Embryonic facial prominence (tissue), 1 donor: ENCODE measurements at regions not wholly inside any gene's neighbourhood (a gene's known extent, or its start where the extent isn't known, plus 50 kb on each side); places are given as distances from the start of the nearest gene placed in this dataset.
"Not testable (repeated sequence)": the region's sequence is repeated elsewhere in the genome, so short reads cannot be mapped to it uniquely, and the experiment has no call there.

Source experiments
- DNase-seq: peaks from one replicate; pipeline ENCODE4 v3.0.0-alpha.2; 2016; ENCODE audit errors: extremely low spot score

DNA sequence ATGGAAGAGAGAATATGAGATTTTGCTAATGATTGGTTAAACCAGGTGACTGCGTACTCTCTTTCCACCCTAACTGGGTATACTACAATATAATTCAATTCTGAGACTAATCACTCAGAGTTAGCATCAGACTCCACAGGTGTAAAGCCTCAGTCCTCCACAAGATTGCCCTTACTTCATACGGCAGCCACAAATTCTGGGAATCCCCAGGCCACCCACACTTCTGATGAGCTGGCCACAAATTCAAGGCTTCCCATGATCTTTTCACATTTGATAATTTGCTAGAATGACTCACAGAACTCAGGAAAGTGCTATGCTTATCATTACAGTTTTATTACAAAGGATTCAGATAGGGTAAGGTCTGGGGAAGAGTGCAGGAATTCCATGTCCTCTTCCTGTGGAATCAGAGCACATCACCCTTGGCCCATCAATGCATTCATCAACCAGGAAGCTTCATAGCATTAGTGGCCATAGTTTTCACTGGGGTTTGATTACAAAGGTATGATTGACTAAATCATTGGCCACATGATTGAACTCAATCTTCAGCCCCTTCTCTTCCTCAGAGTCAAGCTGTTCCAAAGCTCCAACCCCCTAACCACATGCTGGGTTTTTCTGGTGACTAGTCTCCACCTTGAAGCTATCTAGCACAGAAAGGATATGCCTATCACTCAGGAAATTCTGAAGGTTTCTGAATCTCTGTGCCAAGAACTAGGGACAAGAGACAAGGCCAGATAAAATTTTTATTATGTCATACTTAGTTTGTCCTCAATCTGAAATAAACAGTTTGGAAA, 131.7 kb downstream of the HHIPL2 start:
- no peak for DNase-seq

- no peak for DNase-seq
Measured at GRCh38 chr1:222415441-222415840, 132.5 kb downstream of the HHIPL2 start.

GRCh38 chr1:222413991-222414549, 133.8 kb downstream of the HHIPL2 start:
- DNase-seq: no peak

GRCh38 chr1:222413436-222413835, 134.5 kb downstream of the HHIPL2 start:
- no peak for DNase-seq

DNA sequence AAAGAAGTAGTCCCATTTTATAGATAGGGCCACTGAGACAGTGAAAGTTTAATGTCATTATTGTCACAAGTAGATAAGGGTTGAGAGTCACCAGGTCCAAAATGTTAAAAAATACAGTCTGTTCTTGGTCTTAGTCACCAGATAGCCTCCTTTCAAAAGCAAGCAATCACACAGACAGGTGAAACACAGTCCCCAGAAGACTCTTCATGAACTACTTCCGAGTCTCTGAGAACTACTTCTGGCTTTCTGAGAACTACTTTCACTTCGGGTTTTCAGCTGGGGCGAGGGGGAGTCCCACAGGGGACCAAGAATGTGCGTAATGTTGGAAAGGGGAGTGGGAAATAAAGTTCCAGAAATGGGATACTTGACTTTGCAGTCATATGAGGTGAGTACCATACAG, 143.2 kb downstream of the HHIPL2 start:
- no peak for DNase-seq

DNA sequence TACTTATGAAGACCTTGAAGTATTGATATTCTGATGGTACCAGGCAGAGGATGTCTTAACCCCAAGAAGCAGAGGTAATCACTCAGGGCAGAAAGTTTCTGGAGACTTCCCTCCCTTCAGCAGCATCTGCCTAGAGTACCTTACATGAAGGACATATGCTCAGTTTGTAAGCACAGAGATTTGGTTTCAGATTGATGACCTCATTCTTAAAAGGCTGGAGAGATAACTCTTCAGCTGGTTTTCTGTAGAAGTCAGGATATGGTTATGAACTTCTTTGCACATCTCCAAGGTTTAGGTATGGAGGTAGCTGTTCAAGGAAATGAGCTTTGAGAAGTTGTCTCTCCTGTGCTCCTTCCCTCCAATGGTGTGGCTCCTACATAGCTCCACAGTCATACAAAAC, 148.7 kb downstream of the HHIPL2 start:
- DNase-seq: no peak

- no peak for DNase-seq
Measured at GRCh38 chr1:222394224-222394623, 153.7 kb downstream of the HHIPL2 start.

DNA sequence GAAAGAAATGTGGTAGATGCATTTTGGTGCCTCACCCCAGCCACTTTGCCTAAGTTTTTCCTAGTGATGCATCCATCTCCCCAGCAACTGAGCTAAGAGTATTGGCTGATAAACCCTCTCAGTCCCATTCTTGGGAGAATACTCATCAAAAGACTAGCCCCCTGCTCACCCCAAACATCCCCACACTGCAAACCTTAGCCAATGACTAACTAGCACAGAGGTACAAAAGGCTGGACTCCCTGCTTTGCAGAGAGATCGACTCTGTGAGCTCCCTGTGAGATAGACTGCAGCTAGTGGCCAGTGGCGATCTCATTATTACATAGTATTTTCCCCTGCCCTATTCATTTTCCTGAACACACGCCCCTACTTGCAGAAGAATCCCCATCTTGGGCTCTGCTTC, 155.3 kb downstream of the HHIPL2 start:
- DNase-seq: no peak

- no peak for DNase-seq
Measured at GRCh38 chr1:222390181-222390580, 157.7 kb downstream of the HHIPL2 start.

DNA sequence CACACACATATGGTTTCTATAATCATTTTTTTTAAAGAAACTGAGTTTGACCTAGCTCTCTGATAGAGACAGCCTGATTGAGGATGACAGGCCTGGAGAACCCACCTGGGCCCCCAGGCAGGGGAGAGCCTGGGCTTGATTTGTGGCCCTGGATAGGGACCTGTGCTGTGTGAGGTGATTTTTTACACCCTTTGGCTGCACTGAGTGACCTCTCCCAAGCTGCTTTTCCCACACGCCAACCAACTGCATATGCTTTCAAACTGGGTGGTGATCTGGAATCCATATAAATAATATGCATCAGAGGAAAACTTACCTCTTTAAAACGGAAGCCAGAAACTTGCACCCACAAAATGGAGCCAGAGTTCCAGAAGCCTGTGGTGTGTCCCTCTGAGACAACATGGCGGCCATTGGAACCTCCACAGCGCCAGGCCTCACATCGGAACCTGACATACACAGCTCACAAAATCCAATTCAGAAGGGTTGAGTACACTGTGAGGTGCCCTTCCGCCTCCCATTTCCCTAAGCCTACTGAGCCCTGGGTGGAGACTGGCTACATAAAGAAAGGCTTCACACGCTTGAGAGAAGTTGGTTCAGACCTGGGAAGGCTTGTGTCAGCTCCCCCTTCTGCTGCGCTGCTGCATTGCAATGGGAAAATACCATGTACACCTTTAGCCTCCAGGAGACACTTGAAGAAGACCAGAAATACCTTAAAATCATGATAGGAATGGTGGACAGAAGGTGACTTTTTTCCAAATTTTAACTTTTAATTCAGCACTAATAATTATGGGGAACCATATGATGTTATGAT, 160.7 kb downstream of the HHIPL2 start:
- no peak for DNase-seq

GRCh38 chr1:222385955-222386354, 161.9 kb downstream of the HHIPL2 start:
- no peak for DNase-seq

GRCh38 chr1:222385262-222385661, 162.6 kb downstream of the HHIPL2 start:
- no peak for DNase-seq

- no peak for DNase-seq
Measured at GRCh38 chr1:222384531-222384930, 163.4 kb downstream of the HHIPL2 start.

DNA sequence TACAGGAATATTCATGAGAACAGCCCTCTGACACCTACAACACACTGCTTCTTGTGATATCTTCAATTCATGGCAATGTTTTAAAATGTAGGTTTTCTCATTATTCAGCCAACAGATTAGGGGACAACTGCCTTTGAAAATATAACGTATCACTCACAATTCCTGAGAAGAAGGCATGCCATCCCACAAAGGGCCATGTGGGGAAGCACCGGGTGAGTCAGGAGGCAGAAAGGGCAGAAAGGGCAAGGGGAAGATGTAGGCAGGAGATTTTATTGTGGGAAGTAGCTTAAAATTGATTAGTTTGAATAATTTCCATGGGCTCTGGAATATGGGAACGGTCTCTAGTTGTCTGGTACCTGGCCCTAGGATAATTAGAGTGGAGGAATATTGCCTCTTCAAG, 165.7 kb downstream of the HHIPL2 start:
- DNase-seq: no peak

DNA sequence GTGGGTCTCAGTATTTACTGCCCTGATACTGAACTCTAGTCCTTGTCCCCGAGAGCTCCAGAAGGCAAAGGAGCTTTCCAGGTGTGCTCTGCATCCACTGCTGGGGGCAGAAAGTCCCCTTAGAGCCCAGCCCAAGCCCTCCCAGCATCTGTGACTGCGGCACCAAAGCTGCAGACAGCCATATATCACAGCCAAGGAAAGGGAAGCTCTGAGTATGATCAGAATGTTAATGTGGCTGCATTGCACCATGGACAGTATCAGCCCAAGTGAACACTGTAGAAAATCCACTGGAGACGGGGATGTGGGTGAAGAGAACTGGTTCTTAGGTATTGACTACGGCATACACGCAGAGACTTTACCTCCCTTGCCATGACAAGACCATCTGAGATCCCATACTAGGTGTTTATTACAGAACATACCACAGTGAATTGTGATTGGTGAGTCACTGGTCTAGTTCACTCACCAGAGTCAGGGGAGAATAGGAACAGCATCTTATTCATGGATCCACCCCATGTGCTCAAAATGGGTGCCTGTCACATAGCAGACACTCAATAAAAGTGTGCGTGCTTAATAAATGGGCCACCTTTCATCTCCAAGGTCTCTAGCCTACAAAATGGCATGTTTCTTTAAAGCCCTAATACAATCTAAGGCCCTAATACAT, 170.3 kb downstream of the HHIPL2 start:
- no peak for DNase-seq

- not testable (repeated sequence) for DNase-seq
Measured at GRCh38 chr1:222376791-222377190, 171.1 kb downstream of the HHIPL2 start.

- no peak for DNase-seq
Measured at GRCh38 chr1:222375701-222376100, 172.2 kb downstream of the HHIPL2 start.

DNA sequence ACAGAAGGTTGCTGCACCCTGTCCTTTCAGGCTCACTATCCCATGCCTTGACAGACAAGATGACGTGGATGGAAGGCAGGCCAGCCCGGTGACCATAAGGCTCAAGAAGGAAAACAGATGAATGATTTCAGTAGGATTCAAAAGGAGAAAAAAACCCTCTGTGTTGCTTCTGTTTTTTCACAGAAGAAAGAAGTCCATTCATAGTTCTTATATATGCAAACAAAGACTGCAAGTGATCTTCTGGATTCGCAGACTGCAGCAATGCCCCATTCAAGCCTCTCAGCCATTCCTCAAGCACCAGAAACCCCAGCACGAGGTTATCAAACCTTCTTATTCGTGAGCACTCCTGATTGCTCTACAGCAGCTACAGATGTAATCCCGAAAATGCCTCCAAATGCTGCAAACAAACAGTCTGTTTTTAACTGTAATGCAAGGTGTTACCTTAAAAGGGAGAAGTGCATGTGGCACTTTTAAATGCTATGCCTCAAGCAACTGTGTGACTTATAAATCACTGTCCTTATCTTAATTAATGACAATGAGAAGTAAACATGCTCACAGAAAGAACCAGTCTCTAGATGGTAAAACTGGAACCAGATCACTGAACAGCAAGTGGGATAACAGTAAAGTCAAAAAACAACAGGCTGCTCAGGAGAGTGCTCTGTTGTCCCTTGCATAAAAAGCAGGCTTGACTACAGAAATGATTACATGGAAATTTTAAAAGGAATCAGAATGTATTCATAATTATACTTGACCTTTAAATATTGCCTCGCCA, 173.9 kb downstream of the HHIPL2 start:
- DNase-seq: no peak

DNA sequence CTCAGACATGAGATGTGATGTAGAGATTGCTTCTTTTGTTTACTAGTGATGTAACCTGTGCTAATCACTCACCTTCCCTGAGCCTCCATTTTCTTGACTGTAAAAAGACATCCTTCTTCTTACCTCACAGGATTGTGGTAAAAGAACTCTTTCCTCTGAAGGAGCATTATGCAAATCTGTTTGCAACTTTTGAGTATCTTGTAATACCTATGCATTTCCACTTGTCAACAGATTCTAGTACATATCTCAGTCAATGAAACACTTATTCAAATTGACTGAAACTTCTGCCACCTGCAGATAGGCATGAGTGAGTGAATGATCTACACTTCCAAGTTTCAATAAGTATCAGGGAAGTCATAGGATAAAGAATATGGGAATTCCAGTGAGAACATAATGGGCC, 174.7 kb downstream of the HHIPL2 start:
- DNase-seq: no peak

GRCh38 chr1:222372221-222372620, 175.7 kb downstream of the HHIPL2 start:
- DNase-seq: no peak

- no peak for DNase-seq
Measured at GRCh38 chr1:222370913-222371675, 176.8 kb downstream of the HHIPL2 start.
